HEK293 (cell line): ENCODE measurements at regions not wholly inside any gene's neighbourhood (a gene's known extent, or its start where the extent isn't known, plus 50 kb on each side); places are given as distances from the start of the nearest gene placed in this dataset.

Source experiments
- CTCF ChIP-seq: fragments of 450-650 bp; formaldehyde crosslinking; IDR thresholded peaks from 2 replicates; pipeline ENCODE4 v1.5.1; 2016; ENCODE audit warnings: missing biosample characterization, missing genetic modification characterization
- ZNF530 ChIP-seq: fragments of 450-650 bp; formaldehyde crosslinking; IDR thresholded peaks from 2 replicates; pipeline ENCODE4 v1.5.1; 2016; ENCODE audit warnings: low read depth, missing biosample characterization, missing genetic modification characterization
- ZNF791 ChIP-seq: fragments of 450-650 bp; formaldehyde crosslinking; IDR thresholded peaks from 2 replicates; pipeline ENCODE4 v1.5.1; 2016; ENCODE audit warnings: missing biosample characterization, missing genetic modification characterization

- TF ChIP-seq CTCF (tag by site-specific recombination) (no peak), ZNF530 (tag by site-specific recombination) (no peak), ZNF791 (tag by site-specific recombination) (no peak)
Measured at GRCh38 chr11:101348786-101349185, 219.2 kb upstream of the PGR start.
